ENCODE measurements at regions not wholly inside any gene's neighbourhood (a gene's known extent, or its start where the extent isn't known, plus 50 kb on each side); places are given as distances from the start of the nearest gene placed in this dataset.

DNA sequence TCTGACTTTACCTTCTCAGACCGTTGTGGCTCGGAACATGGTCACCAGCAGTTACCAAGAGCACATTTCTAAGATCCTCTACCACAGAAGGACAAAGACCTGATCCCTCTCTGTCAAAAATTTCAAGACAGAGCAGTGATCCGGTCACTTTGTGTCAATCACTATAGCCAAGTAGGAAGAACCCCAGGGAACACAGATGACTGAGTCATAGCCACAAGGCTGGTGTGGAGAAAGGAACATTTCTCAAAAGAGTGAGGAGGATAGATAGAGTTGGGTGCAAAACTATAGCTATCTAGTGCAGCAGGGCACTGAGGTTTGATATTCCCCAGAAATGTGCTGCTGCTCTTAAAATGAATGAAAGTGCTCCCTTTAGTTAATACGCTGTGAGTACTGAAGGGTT, 130.7 kb upstream of the SMIM23 start:
- in situ Hi-C loops (cut with MboI; ENCODE audit: low sequenced_read_pairs), result no loop called here
- Histone ChIP-seq H3K9me3 (no peaks in the 10 kb centered on the region), H3K4me3 (no peak overlapping the region), H3K4me1 (no peaks in the 10 kb centered on the region), H3K36me3 (replicated peaks) (no peaks in the 10 kb centered on the region), H3K27me3 (ENCODE audit: low read depth) (0 out of 2 replicates have a peak, but pooled peaks cover 3% of the 10 kb centered on the region)
- DNase-seq (ENCODE audit: low spot score in 2 of 2), result no peak

DNA sequence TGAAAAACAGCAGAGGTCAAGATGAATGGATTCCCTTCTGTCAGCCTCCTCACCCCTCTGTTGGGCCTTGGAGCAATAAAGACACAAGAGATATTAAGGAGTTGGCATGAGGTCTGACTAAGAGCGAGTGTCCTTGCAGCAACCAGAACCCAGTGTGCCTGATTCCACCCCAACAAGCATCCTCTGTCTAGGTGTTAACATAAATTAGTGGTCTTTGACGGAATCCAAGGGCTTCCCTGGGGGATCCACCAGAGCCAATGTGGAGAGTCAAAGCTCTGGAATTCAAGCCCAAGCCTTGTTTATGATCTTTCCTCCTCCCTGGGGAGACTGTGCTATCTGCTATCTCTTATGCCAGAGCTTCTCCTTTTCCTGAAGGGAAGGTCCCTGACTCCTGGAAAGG, 128.1 kb upstream of the SMIM23 start:
- Histone ChIP-seq H3K9me3 (no peaks in the 10 kb centered on the region), H3K4me1 (no peaks in the 10 kb centered on the region), H3K27me3 (ENCODE audit: low read depth) (0 out of 2 replicates have a peak, but pooled peaks cover 3% of the 10 kb centered on the region), H3K36me3 (replicated peaks) (no peaks in the 10 kb centered on the region), H3K4me3 (no peak overlapping the region)
- no peak for DNase-seq (ENCODE audit: low spot score in 2 of 2)
- in situ Hi-C loops (cut with MboI; ENCODE audit: low sequenced_read_pairs), result no loop called here

DNA sequence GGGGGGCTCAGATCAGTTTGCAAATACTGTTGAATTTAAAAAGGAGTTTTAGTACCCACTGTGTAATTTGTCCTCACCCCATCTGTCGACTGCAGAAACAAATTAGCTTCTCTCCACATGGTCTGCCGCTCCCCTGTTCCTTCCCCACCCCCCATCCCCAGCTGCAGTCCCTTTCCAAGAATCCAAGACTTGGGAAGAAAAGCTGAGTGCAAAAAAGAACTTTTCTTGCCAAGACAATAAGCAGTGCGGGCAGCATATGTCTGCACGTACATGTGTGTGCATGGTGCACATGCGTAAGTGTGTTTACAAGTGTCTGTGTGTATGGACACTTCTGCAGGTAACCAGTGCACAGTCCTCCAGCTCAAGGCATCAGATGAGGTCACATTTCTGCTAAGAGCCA, 125.7 kb upstream of the SMIM23 start:
- H3K4me1 ChIP-seq, result no peaks in the 10 kb centered on the region
- H3K27me3 ChIP-seq (ENCODE audit: low read depth), result no peaks in the 10 kb centered on the region
- no peaks in the 10 kb centered on the region for H3K9me3 ChIP-seq
- no peak overlapping the region for H3K4me3 ChIP-seq
- H3K36me3 ChIP-seq (replicated peaks), result no peaks in the 10 kb centered on the region
- no peak for DNase-seq (ENCODE audit: low spot score in 2 of 2)
- in situ Hi-C loops (cut with MboI; ENCODE audit: low sequenced_read_pairs), result no loop called here

DNA sequence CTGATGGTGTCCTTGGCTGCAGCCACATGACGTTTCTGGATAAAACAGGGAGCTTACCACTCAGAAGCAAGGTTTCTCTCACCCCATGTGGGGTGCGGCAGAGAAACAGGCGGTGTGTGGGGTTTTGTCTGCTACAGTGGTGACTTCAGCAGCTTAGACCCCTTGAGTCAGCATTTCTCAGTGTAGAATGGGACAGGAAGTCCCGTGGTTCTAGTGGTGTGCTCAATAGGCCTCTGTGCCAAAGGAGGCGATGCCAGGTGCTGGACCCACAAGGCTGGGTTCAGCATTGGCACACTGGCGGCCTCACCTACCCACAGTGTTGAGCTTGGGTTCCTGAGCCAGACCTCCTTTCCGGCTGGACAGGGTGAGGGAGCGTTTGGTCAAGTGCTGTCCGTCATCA, 125.2 kb upstream of the SMIM23 start:
- H3K4me1 ChIP-seq, result no peaks in the 10 kb centered on the region
- no peaks in the 10 kb centered on the region for H3K9me3 ChIP-seq
- DNase-seq (ENCODE audit: low spot score in 2 of 2), result no peak
- no peaks in the 10 kb centered on the region for H3K27me3 ChIP-seq (ENCODE audit: low read depth)
- in situ Hi-C loops (cut with MboI; ENCODE audit: low sequenced_read_pairs), result no loop called here
- no peaks in the 10 kb centered on the region for H3K36me3 ChIP-seq (replicated peaks)
- H3K4me3 ChIP-seq, result no peak overlapping the region

DNA sequence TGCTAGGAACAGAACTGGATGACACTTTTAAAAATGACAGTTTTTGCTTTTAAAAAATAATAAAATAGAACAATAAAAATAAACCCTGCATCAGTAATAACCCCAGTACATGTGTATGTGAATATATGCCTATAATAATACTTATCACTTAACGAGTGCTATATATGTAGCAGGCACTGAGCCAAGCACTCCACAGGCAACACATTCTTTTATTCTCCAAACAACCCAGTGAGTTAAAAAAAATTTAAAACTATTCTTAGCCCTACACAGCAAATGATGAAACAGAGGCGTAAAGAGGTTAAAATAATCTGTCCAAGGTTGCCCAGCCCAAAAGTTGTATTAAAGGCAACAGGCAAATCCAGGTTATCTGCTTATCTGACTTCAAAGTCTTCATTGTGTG, 124.5 kb upstream of the SMIM23 start:
- Histone ChIP-seq H3K36me3 (replicated peaks) (no peaks in the 10 kb centered on the region), H3K4me3 (no peak overlapping the region), H3K27me3 (ENCODE audit: low read depth) (no peaks in the 10 kb centered on the region), H3K4me1 (no peaks in the 10 kb centered on the region), H3K9me3 (no peaks in the 10 kb centered on the region)
- no peak for DNase-seq (ENCODE audit: low spot score in 2 of 2)
- in situ Hi-C loops (cut with MboI; ENCODE audit: low sequenced_read_pairs), result no loop called here

DNA sequence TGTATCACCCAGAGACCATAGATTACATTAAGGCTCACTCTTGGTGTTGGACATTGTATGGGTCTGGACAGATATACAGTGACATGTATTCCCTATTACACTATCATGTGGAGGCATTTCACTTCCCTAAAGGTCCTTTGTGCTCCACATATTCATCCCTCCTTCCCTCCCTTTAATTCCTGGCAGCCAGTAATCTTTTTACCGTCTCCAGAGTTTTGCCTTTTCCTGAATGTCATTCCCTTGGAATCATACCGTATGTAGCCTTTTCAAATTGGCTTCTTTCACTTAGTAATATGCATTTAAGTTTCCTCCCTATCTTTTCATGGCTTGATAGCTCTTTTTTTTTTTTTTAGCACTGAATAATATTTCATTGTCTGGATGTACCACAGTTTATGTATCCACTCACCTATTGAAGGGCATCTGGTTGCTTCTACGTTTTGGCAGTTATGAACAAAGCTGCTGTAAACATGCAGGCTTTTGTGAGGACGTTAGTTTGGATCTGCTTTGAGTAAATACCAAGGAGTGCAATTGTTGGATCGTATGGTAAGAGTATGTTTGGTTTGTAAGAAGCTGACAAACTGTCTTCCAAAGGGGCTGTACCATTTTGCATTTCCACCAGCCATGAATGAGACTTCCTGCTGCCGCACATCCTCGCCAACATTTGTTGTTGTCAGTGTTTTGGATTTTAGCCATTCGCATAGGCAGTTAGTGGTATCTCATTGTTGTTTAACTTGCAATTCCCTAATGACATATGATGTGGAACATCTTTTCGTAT, 122.1 kb upstream of the SMIM23 start:
- H3K4me1 ChIP-seq, result no peaks in the 10 kb centered on the region
- in situ Hi-C loops (cut with MboI; ENCODE audit: low sequenced_read_pairs), result no loop called here
- no peaks in the 10 kb centered on the region for H3K27me3 ChIP-seq (ENCODE audit: low read depth)
- no peak overlapping the region for H3K4me3 ChIP-seq
- DNase-seq (ENCODE audit: low spot score in 2 of 2), result no peak
- H3K9me3 ChIP-seq, result no peaks in the 10 kb centered on the region
- H3K36me3 ChIP-seq (replicated peaks), result no peaks in the 10 kb centered on the region

DNA sequence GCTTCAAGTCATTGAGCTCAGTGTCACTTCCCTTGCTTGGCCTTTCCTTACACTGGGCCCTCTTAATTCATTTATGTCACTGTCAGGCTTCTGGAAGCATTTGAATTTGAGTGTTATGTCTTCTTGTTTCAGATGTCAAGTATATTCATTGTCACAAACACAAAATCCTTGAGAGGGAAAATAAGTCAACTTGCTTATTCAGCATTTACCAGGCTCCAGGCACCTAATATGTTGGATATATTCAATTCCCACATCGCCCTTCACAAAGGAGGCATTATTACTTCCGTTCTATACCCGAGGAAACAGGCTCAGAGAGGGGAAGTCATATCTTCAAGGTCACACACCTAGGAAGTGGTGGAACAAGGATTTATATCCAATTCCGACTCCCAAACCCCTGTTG, 121.1 kb upstream of the SMIM23 start:
- H3K9me3 ChIP-seq, result no peaks in the 10 kb centered on the region
- DNase-seq (ENCODE audit: low spot score in 2 of 2), result no peak
- no peak overlapping the region for H3K4me3 ChIP-seq
- no peaks in the 10 kb centered on the region for H3K4me1 ChIP-seq
- H3K27me3 ChIP-seq (ENCODE audit: low read depth), result no peaks in the 10 kb centered on the region
- H3K36me3 ChIP-seq (replicated peaks), result no peaks in the 10 kb centered on the region
- in situ Hi-C loops (cut with MboI; ENCODE audit: low sequenced_read_pairs), result no loop called here

DNA sequence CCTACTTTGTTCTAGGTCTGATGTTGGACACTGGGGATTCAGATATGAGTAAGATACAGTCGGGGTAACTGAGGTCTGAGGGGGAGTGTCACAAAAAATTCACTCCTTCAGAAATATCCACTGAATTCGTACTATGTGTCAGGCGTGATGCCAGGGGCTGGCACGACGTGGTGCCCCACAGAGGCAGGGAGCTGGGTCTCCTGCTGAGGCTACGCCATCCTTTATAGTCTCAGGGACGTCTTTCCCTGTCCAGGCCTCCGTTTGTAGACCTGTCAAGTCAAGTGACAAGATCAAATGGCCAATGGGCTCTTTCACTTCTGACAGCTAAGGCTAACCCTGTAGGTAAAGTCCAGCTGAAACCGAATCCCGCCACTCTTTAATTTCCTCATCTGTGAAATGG, 118.8 kb upstream of the SMIM23 start:
- H3K27me3 ChIP-seq (ENCODE audit: low read depth), result 0 out of 2 replicates have a peak, but pooled peaks cover 3% of the 10 kb centered on the region
- no peak for DNase-seq (ENCODE audit: low spot score in 2 of 2)
- H3K4me3 ChIP-seq, result no peak overlapping the region
- H3K4me1 ChIP-seq, result no peaks in the 10 kb centered on the region
- no peaks in the 10 kb centered on the region for H3K36me3 ChIP-seq (replicated peaks)
- no peaks in the 10 kb centered on the region for H3K9me3 ChIP-seq
- in situ Hi-C loops (cut with MboI; ENCODE audit: low sequenced_read_pairs), result no loop called here

DNA sequence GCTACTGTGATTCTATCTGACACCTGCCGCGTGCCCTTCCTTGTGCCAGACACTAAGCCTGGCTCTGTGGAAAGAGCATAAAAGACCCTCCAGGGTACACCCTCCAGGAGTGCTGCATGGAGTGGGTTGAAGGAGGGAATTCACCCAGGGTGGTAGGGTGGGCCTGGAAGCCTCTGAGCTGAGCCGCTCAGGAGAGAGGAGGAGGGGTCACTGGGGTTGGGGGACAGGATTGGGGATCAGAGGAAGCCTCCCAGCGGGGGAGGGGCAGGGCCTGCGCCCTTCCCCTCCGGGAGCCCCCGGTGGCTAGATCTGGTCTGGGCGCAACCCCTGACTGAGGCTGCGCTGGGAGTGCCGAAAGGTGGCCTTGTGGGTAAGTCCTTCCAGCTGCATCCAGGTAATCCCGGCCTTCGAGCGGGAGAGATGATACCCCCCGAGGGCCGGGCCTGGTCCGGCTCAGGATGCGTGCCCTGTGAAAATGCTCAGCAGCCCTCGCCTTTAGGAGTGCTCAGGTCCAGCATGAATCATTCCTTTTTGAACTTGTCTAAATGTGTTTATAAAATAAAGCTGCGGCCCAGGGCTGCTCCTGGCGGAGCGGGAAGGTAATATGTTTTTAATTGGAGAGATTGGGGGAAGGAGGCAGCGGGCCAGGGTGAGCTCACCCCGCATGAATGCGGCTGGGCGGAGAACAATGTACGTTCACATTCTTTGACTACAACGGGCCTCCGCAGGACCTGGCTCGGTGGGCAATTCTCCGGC, 118.1 kb upstream of the SMIM23 start:
- Histone ChIP-seq H3K4me1 (no peaks in the 10 kb centered on the region), H3K36me3 (replicated peaks) (no peaks in the 10 kb centered on the region), H3K9me3 (no peaks in the 10 kb centered on the region), H3K27me3 (ENCODE audit: low read depth) (0 out of 2 replicates have a peak, but pooled peaks cover 3% of the 10 kb centered on the region), H3K4me3 (no peak overlapping the region)
- in situ Hi-C loops (cut with MboI; ENCODE audit: low sequenced_read_pairs), result no loop called here
- no peak for DNase-seq (ENCODE audit: low spot score in 2 of 2)

DNA sequence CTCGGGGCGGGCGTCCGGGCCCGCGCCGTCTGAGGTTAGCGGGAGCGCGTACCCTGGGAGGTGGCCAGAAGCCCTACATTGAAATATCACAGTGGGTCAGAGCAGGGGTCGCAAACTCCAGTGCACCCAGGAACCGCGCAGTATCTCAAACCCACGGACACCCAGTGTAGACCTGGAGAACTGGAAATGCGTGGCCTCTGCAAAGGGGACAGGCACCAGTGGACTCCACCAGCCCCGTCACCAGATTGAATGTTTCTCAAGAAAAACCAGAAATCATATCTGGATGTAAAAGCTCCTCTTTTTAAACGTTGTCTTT, 117.6 kb upstream of the SMIM23 start:
- no peak for DNase-seq (ENCODE audit: low spot score in 2 of 2)
- Histone ChIP-seq H3K4me1 (no peaks in the 10 kb centered on the region), H3K9me3 (no peaks in the 10 kb centered on the region), H3K36me3 (replicated peaks) (no peaks in the 10 kb centered on the region), H3K4me3 (no peak overlapping the region), H3K27me3 (ENCODE audit: low read depth) (0 out of 2 replicates have a peak, but pooled peaks cover 3% of the 10 kb centered on the region)
- in situ Hi-C loops (cut with MboI; ENCODE audit: low sequenced_read_pairs), result no loop called here

DNA sequence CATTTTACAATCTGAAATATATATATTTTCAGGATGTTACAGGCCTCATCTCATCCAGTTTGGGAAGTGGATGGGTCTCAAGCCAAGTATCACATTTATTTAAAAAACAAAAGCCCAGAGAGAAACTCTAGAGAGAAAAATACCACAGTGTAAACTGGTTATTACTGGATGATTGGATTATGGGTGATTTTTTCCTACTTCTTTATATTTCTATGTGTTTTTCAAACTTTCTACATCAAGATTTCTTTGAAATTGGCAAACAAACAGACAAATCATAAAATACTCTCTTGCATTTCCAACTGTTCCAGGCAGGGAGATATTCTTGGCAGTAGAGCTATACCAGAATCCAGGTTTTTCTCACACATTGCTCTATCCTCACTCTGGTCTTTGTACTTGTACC, 116.0 kb upstream of the SMIM23 start:
- H3K4me1 ChIP-seq, result no peaks in the 10 kb centered on the region
- in situ Hi-C loops (cut with MboI; ENCODE audit: low sequenced_read_pairs), result no loop called here
- DNase-seq (ENCODE audit: low spot score in 2 of 2), result no peak
- 0 out of 2 replicates have a peak, but pooled peaks cover 3% of the 10 kb centered on the region for H3K27me3 ChIP-seq (ENCODE audit: low read depth)
- no peak overlapping the region for H3K4me3 ChIP-seq
- H3K36me3 ChIP-seq (replicated peaks), result no peaks in the 10 kb centered on the region
- H3K9me3 ChIP-seq, result no peaks in the 10 kb centered on the region

DNA sequence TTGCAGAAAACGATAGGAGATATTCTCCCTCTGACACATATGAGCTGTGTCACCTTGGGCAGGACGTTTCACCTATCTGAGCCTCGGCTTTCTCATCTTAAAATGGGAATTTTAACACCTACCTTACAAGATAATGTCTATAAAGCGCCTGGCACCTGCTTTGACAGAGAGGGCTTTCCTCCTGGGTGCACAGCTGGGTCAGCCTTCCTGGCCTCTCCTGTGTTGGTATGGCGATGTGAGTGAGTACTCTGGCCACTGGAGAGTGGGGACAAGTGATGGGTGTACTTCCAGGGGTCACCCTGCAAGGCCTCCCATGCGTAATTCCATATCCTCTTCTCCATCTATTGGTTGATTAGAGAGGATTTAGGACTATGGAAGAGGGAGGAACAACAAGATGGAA, 113.1 kb upstream of the SMIM23 start:
- Histone ChIP-seq H3K4me1 (no peaks in the 10 kb centered on the region), H3K9me3 (no peaks in the 10 kb centered on the region), H3K27me3 (ENCODE audit: low read depth) (0 out of 2 replicates have a peak, but pooled peaks cover 3% of the 10 kb centered on the region), H3K4me3 (no peak overlapping the region), H3K36me3 (replicated peaks) (no peaks in the 10 kb centered on the region)
- DNase-seq (ENCODE audit: low spot score in 2 of 2), result no peak
- in situ Hi-C loops (cut with MboI; ENCODE audit: low sequenced_read_pairs), result no loop called here

DNA sequence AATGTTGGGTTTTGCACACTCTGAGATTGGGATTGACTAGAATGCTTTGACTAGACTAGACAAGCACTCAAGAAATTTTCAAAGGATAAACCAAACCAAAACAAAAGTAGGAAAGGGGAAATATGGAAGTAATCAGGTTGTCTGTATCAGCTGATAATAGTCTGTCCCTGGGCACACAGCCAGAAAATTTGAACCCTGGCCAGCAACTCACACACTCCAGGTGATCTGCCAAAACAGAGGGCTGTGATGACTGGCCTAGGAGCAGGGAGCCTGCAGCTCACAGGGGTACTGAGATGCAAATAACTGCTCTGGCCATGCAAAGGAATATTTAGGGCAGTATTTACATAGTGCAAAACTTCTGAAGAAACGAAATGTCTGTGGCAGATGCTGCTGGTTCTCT, 112.3 kb upstream of the SMIM23 start:
- in situ Hi-C loops (cut with MboI; ENCODE audit: low sequenced_read_pairs), result no loop called here
- no peak overlapping the region for H3K4me3 ChIP-seq
- no peak for DNase-seq (ENCODE audit: low spot score in 2 of 2)

DNA sequence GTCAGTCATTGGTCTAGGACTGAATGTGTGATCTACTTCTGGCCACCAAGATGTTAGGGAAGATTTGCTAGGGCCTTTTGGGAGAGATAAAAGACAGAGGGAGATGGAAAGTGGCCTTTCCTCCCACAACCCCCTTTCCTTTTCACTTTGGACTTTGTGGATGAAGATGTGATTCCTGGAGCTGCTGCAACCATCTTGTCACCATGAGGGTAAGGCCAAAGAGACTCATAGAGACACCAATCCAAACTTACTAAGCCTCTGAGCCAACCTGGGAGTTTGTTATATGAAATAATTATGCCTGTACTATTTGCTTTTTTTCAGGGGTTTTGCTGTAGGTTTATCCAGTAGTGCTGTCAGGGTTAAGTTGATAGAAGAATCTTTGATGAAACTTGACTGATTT, 111.8 kb upstream of the SMIM23 start:
- H3K4me1 ChIP-seq, result no peaks in the 10 kb centered on the region
- no peak overlapping the region for H3K4me3 ChIP-seq
- no peak for DNase-seq (ENCODE audit: low spot score in 2 of 2)
- no peaks in the 10 kb centered on the region for H3K36me3 ChIP-seq (replicated peaks)
- no peaks in the 10 kb centered on the region for H3K9me3 ChIP-seq
- 0 out of 2 replicates have a peak, but pooled peaks cover 3% of the 10 kb centered on the region for H3K27me3 ChIP-seq (ENCODE audit: low read depth)
- in situ Hi-C loops (cut with MboI; ENCODE audit: low sequenced_read_pairs), result no loop called here

More for the DNA sequence above, 112.3 kb upstream of the SMIM23 start:
- H3K27me3 ChIP-seq (ENCODE audit: low read depth), result 0 out of 2 replicates have a peak, but pooled peaks cover 3% of the 10 kb centered on the region
- no peaks in the 10 kb centered on the region for H3K4me1 ChIP-seq
- no peaks in the 10 kb centered on the region for H3K36me3 ChIP-seq (replicated peaks)
- H3K9me3 ChIP-seq, result no peaks in the 10 kb centered on the region

Data from HAP-1 (cell line).